NT2/D1 (cell line): ENCODE measurements at regions not wholly inside any gene's neighbourhood (a gene's known extent, or its start where the extent isn't known, plus 50 kb on each side); places are given as distances from the start of the nearest gene placed in this dataset.
"Not testable (repeated sequence)": the region's sequence is repeated elsewhere in the genome, so short reads cannot be mapped to it uniquely, and the experiment has no call there.

Experiments used
- SUZ12 ChIP-seq: IDR thresholded peaks from 2 replicates; pipeline ENCODE4 v1.6.1; 2011; ENCODE audit not compliant: insufficient read length, insufficient read depth; ENCODE audit errors: extremely low read depth
- YY1 ChIP-seq: IDR thresholded peaks from 2 replicates; pipeline ENCODE4 v1.6.1; 2011; ENCODE audit not compliant: insufficient read length, insufficient read depth
- ZNF274 ChIP-seq: IDR thresholded peaks from 2 replicates; pipeline ENCODE4 v1.6.1; 2011; ENCODE audit warnings: mild to moderate bottlenecking, low read depth, low read length

DNA sequence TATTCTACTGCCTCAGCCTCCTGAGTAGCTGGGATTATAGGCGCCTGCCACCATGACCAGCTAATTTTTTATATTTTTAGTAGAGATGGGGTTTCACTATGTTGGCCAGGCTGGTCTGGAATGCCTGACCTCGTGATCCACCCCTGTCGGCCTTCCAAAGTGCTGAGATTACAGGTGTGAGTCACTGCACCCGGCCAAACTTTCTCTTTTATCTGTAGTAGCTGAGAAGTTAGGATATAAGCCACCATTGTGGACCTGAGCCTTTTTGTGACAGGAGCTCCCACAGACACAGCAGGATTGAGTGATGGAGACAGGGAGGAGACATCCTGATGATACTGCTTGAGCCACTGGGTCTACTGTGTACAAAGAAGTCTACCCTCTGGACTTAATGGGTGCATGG, 53.5 kb upstream of the LARP1 start:
- not testable (repeated sequence) for TF ChIP-seq ZNF274, YY1, SUZ12
